ENCODE measurements at regions not wholly inside any gene's neighbourhood (a gene's known extent, or its start where the extent isn't known, plus 50 kb on each side); places are given as distances from the start of the nearest gene placed in this dataset.

DNA sequence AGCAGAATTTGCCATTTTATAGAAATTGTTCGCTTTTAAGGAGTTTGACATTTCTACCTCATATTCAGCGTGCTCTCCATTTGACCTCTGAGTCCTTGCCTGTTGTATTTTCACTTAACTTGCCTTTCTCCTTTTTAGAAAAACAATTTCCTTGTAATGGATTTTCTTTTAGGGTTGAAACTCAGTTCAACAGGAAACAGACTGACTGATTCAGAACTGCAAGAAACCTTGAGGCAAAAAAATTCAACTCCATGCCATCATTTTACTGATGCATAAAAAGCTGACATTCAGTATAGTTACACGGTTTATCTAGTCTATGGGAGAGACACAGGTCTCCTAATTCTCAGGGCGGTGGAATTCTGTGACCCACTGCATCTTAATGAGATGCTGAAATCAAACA lies 59.8 kb downstream of the MRPS30 start:
- Histone ChIP-seq H3K27me3 (ENCODE audit: control insufficient read depth in 1 of 2, insufficient read depth in 2 of 2, low read length in 2 of 2) (no peaks in the 10 kb centered on the region), H3K27ac (ENCODE audit: low read depth in 1 of 2, low read length in 2 of 2) (no peak overlapping the region), H3K4me3 (ENCODE audit: low read length) (no peak overlapping the region), H3K36me3 (ENCODE audit: insufficient read depth, low read length) (no peaks in the 10 kb centered on the region), H3K4me1 (ENCODE audit: insufficient read depth, low read length) (no peaks in the 10 kb centered on the region), H3K9me3 (ENCODE audit: control insufficient read depth in 1 of 2, insufficient read depth in 1 of 2, low read length in 2 of 2) (no peaks in the 10 kb centered on the region)
- ChIA-PET CTCF (no interaction called here), POLR2A (no interaction called here)
- intact Hi-C loops (cut with DNase I, micrococcal nuclease): no loop called here
- DNase-seq (no peak), ATAC-seq (ENCODE audit: poor library complexity) (no peak)
- Mint-ChIP-seq H3K4me3 (no peak overlapping the region), H3K4me1 (ENCODE audit: low read depth) (no peaks in the 10 kb centered on the region), H3K9me3 (no peaks in the 10 kb centered on the region), H3K27ac (no peak overlapping the region), H3K36me3 (ENCODE audit: low read depth) (no peaks in the 10 kb centered on the region), H3K27me3 (peaks cover 4% of the 10 kb centered on the region)
- TF ChIP-seq CTCF (IDR thresholded peaks at IDR 0.05): no peak

DNA sequence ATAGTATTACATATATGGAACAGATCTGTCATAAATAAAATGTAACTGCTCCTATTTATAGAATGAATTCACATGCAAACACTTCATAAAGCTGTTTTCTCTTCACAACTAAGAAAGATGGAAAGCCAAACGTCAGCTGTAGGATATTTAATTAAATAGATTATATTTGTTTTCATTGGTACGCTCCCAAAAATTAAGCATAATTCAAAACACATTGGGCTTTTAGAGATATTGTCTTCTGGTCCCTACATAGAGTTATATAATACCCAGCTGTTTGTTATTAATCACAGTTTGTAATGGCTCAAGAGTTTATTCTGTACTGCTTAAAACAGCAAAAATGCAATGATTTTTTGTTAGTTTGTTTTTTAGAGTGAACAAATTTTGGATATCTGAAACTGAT lies 61.2 kb downstream of the MRPS30 start:
- H3K9me3 ChIP-seq (ENCODE audit: control insufficient read depth in 1 of 2, insufficient read depth in 1 of 2, low read length in 2 of 2): no peaks in the 10 kb centered on the region
- H3K36me3 Mint-ChIP-seq (ENCODE audit: low read depth): no peaks in the 10 kb centered on the region
- no peak overlapping the region for H3K4me3 Mint-ChIP-seq
- H3K4me1 ChIP-seq (ENCODE audit: insufficient read depth, low read length): no peaks in the 10 kb centered on the region
- no peak overlapping the region for H3K27ac ChIP-seq (ENCODE audit: low read depth in 1 of 2, low read length in 2 of 2)
- no peaks in the 10 kb centered on the region for H3K27me3 ChIP-seq (ENCODE audit: control insufficient read depth in 1 of 2, insufficient read depth in 2 of 2, low read length in 2 of 2)
- H3K27ac Mint-ChIP-seq: no peak overlapping the region
- POLR2A ChIA-PET: no interaction called here
- DNase-seq (no peak), ATAC-seq (ENCODE audit: poor library complexity) (no peak)
- peaks cover 4% of the 10 kb centered on the region for H3K27me3 Mint-ChIP-seq
- no peaks in the 10 kb centered on the region for H3K36me3 ChIP-seq (ENCODE audit: insufficient read depth, low read length)
- CTCF ChIA-PET: no interaction called here
- no peak overlapping the region for H3K4me3 ChIP-seq (ENCODE audit: low read length)
- TF ChIP-seq CTCF (IDR thresholded peaks at IDR 0.05): no peak
- intact Hi-C loops (cut with DNase I, micrococcal nuclease): no loop called here
- H3K9me3 Mint-ChIP-seq: no peaks in the 10 kb centered on the region
- H3K4me1 Mint-ChIP-seq (ENCODE audit: low read depth): no peaks in the 10 kb centered on the region

DNA sequence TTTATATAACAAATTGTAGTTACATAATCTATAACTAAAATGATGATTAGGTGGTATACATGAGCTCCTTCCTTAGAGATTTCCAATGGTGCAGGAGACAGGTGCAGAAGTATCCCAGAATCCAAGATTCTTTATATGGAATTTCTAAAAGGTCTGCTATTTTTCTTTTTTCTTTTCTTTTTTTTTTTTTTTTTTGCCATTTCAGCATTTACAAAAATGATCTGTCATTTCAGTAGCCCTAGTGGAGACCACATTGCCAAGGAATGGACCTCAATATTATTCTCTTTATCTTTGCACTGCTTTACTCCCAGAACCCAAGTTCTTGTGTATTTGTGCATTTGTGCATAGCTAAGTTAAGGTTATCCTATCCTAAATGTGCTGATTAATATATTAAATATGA lies 61.7 kb downstream of the MRPS30 start:
- Histone ChIP-seq H3K9me3 (ENCODE audit: control insufficient read depth in 1 of 2, insufficient read depth in 1 of 2, low read length in 2 of 2) (no peaks in the 10 kb centered on the region), H3K27ac (ENCODE audit: low read depth in 1 of 2, low read length in 2 of 2) (no peak overlapping the region), H3K4me3 (ENCODE audit: low read length) (no peak overlapping the region), H3K4me1 (ENCODE audit: insufficient read depth, low read length) (no peaks in the 10 kb centered on the region), H3K27me3 (ENCODE audit: control insufficient read depth in 1 of 2, insufficient read depth in 2 of 2, low read length in 2 of 2) (no peaks in the 10 kb centered on the region), H3K36me3 (ENCODE audit: insufficient read depth, low read length) (no peaks in the 10 kb centered on the region)
- DNase-seq: no peak
- intact Hi-C loops (cut with DNase I, micrococcal nuclease): no loop called here
- no peaks in the 10 kb centered on the region for H3K9me3 Mint-ChIP-seq
- ChIA-PET POLR2A (no interaction called here), CTCF (no interaction called here)
- H3K36me3 Mint-ChIP-seq (ENCODE audit: low read depth): no peaks in the 10 kb centered on the region
- peaks cover 4% of the 10 kb centered on the region for H3K27me3 Mint-ChIP-seq
- ATAC-seq (ENCODE audit: poor library complexity): no peak
- no peak for TF ChIP-seq CTCF (IDR thresholded peaks at IDR 0.05)
- H3K4me1 Mint-ChIP-seq (ENCODE audit: low read depth): no peaks in the 10 kb centered on the region
- no peak overlapping the region for H3K27ac Mint-ChIP-seq
- no peak overlapping the region for H3K4me3 Mint-ChIP-seq
